GM12878 (cell line): ENCODE measurements at regions not wholly inside any gene's neighbourhood (a gene's known extent, or its start where the extent isn't known, plus 50 kb on each side); places are given as distances from the start of the nearest gene placed in this dataset.

Experiments used
- ATAC-seq: fragments of 200-7000 bp; cut with Tn5 transposase; 3 replicates; pipeline ENCODE4 v1.9.1; 2020; ENCODE audit warnings: mild to moderate bottlenecking, moderate library complexity
- BruUV-seq: library from RNA; stranded (reverse); fragments of 400-500 nt; replicated peaks from 2 replicates; lab custom pipeline; 2021; lab: Mats Ljungman, UMichigan
- CTCF ChIA-PET: fragments of 300-600 bp; sonication (Branson Sonifier 250); formaldehyde crosslinking; extraction: SDS; loops from one replicate; lab custom pipeline; 2021; ENCODE audit warnings: inconsistent platforms; lab: Yijun Ruan, JAX
- POLR2A ChIA-PET: fragments of 350-600 bp; formaldehyde crosslinking; extraction: SDS; loops from one replicate; lab custom pipeline; 2021; ENCODE audit warnings: inconsistent platforms; lab: Charles Lee
- RAD21 ChIA-PET: fragments of 300-600 bp; sonication (Branson Sonifier 250); formaldehyde crosslinking; loops from one replicate; lab custom pipeline; 2023; ENCODE audit warnings: antibody characterized with exemption; ENCODE audit not compliant: unreplicated experiment; lab: Charles Lee
- SMC1A ChIA-PET: fragments of 300-600 bp; sonication (Branson Sonifier 250); formaldehyde crosslinking; loops from one replicate; lab custom pipeline; 2023; ENCODE audit not compliant: unreplicated experiment, uncharacterized antibody; lab: Charles Lee
- DNase-seq: peaks from one replicate; pipeline ENCODE4 v3.0.0-alpha.2; 2011; ENCODE audit warnings: low read depth, low spot score
- FAIRE-seq: peaks from 3 replicates; lab custom pipeline; 2011; peaks lifted over from hg19 to GRCh38; lab: Jason Lieb, UNC
- H2AFZ ChIP-seq: 2 replicates; pipeline ENCODE4 v1.6.0; 2011; ENCODE audit warnings: low read depth, low read length, control low read depth; ENCODE audit not compliant: control insufficient read depth
- H3K27ac ChIP-seq: 2 replicates; pipeline ENCODE4 v1.5.1; 2011; ENCODE audit warnings: control low read depth; ENCODE audit not compliant: control insufficient read depth, insufficient read depth
- H3K27me3 ChIP-seq, 2 experiments: replicated peaks in 1 of 2; 2 replicates each; pipeline versions ENCODE4 v1.6.0 to v1.6.1; 2011; ENCODE audit warnings: low read length in 1 of 2; ENCODE audit not compliant: control insufficient read depth in 2 of 2, insufficient read depth in 2 of 2
- H3K36me3 ChIP-seq, 2 experiments: 2 replicates each; pipeline ENCODE4 v1.5.1; 2011; ENCODE audit warnings: low read length in 1 of 2; ENCODE audit not compliant: control insufficient read depth in 2 of 2, insufficient read depth in 2 of 2
- H3K4me1 ChIP-seq: 2 replicates; pipeline ENCODE4 v1.6.1; 2011; ENCODE audit warnings: mild to moderate bottlenecking, low read length, moderate library complexity, mixed read lengths; ENCODE audit not compliant: control insufficient read depth, insufficient read depth
- H3K4me2 ChIP-seq: 2 replicates; pipeline ENCODE4 v1.6.0; 2011; ENCODE audit warnings: control low read depth; ENCODE audit not compliant: control insufficient read depth, insufficient read depth
- H3K4me3 ChIP-seq: fragments of 200-600 bp; sonication (generic); 2 replicates; pipeline ENCODE4 v1.5.1; 2016
- H3K79me2 ChIP-seq: 2 replicates; pipeline ENCODE4 v1.6.0; 2011; ENCODE audit warnings: low read length; ENCODE audit not compliant: control insufficient read depth, insufficient read depth
- H3K9ac ChIP-seq: 2 replicates; pipeline ENCODE4 v1.8.0; 2011; ENCODE audit warnings: low read length, control low read depth, mixed read lengths; ENCODE audit not compliant: control insufficient read depth, insufficient read depth
- H3K9me3 ChIP-seq: replicated peaks from 3 replicates; pipeline ENCODE4 v1.5.1; 2011; ENCODE audit warnings: mild to moderate bottlenecking, low read length; ENCODE audit not compliant: control insufficient read depth, insufficient read depth
- H4K20me1 ChIP-seq: 2 replicates; pipeline ENCODE4 v1.6.0; 2011; ENCODE audit not compliant: control insufficient read depth, insufficient read depth
- CEBPB ChIP-seq, 2 experiments: fragments of 150-350 bp in 1 of 2; IDR thresholded peaks; 2 replicates each; pipeline ENCODE4 v1.6.1; 2012 to 2014; ENCODE audit warnings: low read depth in 2 of 2, low read length in 2 of 2, borderline replicate concordance in 1 of 2, inconsistent platforms in 1 of 2
- EED ChIP-seq: sonication (generic); IDR thresholded peaks from 2 replicates; pipeline ENCODE4 v1.6.1; 2016; ENCODE audit warnings: antibody characterized with exemption, low read depth
- HDAC2 ChIP-seq: fragments of 200-600 bp; sonication (generic); IDR thresholded peaks from 2 replicates; pipeline ENCODE4 v1.6.1; 2017
- NR2C2 ChIP-seq: IDR thresholded peaks from 2 replicates; pipeline ENCODE4 v1.6.1; 2011; ENCODE audit warnings: borderline replicate concordance, low read depth; ENCODE audit not compliant: control insufficient read depth, insufficient read length
- PAX8 ChIP-seq: fragments of 450-650 bp; IDR thresholded peaks from 2 replicates; pipeline ENCODE4 v1.6.1; 2017; ENCODE audit warnings: mild to moderate bottlenecking, moderate library complexity
- SMAD5 ChIP-seq: IDR thresholded peaks from 2 replicates; pipeline ENCODE4 v1.6.1; 2016; ENCODE audit warnings: antibody characterized with exemption, low read depth
- ZNF217 ChIP-seq: fragments of 450-650 bp; IDR thresholded peaks from 2 replicates; pipeline ENCODE4 v1.6.1; 2017; ENCODE audit warnings: antibody characterized with exemption, mild to moderate bottlenecking
- ZNF274 ChIP-seq: IDR thresholded peaks from one replicate; pipeline ENCODE4 v1.8.0; 2011; ENCODE audit not compliant: insufficient read length, insufficient read depth
- ZZZ3 ChIP-seq: IDR thresholded peaks from 2 replicates; pipeline ENCODE4 v1.6.1; 2011; ENCODE audit warnings: low read depth; ENCODE audit not compliant: control insufficient read depth, insufficient read length
- WGBS: methylation state at CpG from one replicate; pipeline ENCODE4 v1.1.6; 2016; ENCODE audit warnings: low lambda C conversion rate; ENCODE audit not compliant: insufficient replicate concordance, insufficient coverage; ENCODE audit errors: missing lambda C conversion rate; 5-methylcytosine and 5-hydroxymethylcytosine counted together
- in situ Hi-C: fragments of 300-500 bp; cut with MboI; formaldehyde crosslinking; loops from 9 replicates; pipeline ENCODE4 v1.14.3; 2018; ENCODE audit warnings: mixed read lengths
- intact Hi-C: fragments of 100-400 bp; cut with micrococcal nuclease; formaldehyde crosslinking; loops from one replicate; pipeline ENCODE4 v1.14.2; 2022; ENCODE audit not compliant: unreplicated experiment
- TF ChIP-seq, protein P1 (sequence below): fragments of 450-650 bp; IDR thresholded peaks from 2 replicates; pipeline ENCODE4 v1.6.1; 2016; ENCODE audit warnings: mild to moderate bottlenecking

- no peak overlapping the region for H3K4me3 ChIP-seq
- no peak overlapping the region for H3K27ac ChIP-seq
- no TSS peak for BruUV-seq
- no peak overlapping the region for H2AFZ ChIP-seq
- WGBS = 0% methylated on average over 3 of the region's 3 CpGs
- in situ Hi-C loops (no loop called here), intact Hi-C loops (no loop called here)
- ChIA-PET POLR2A (no interaction called here), RAD21 (no interaction called here), CTCF (no interaction called here), SMC1A (no interaction called here)
- no peaks in the 10 kb centered on the region for H3K27me3 ChIP-seq
- no peaks in the 10 kb centered on the region for H3K4me1 ChIP-seq
- H3K79me2 ChIP-seq = no peaks in the 10 kb centered on the region
- no peaks in the 10 kb centered on the region for H3K9me3 ChIP-seq
- no peaks in the 10 kb centered on the region for H3K36me3 ChIP-seq
- H3K4me2 ChIP-seq = no peak overlapping the region
- FAIRE-seq (no peak), DNase-seq (no peak), ATAC-seq (no peak)
- TF ChIP-seq EED (no peak), SMAD5 (no peak), HDAC2 (no peak), ZNF274 (no peak), PAX8 (no peak), CEBPB (IDR thresholded peaks at IDR 0.05; ENCODE audit: borderline replicate concordance in 1 of 2, low read depth in 2 of 2, low read length in 2 of 2) (no peak), ZNF217 (no peak), NR2C2 (no peak), ZZZ3 (no peak)
- TF ChIP-seq, protein P1, sequence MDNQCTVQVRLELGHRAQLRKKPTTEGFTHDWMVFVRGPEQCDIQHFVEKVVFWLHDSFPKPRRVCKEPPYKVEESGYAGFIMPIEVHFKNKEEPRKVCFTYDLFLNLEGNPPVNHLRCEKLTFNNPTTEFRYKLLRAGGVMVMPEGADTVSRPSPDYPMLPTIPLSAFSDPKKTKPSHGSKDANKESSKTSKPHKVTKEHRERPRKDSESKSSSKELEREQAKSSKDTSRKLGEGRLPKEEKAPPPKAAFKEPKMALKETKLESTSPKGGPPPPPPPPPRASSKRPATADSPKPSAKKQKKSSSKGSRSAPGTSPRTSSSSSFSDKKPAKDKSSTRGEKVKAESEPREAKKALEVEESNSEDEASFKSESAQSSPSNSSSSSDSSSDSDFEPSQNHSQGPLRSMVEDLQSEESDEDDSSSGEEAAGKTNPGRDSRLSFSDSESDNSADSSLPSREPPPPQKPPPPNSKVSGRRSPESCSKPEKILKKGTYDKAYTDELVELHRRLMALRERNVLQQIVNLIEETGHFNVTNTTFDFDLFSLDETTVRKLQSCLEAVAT = no peak
- no peaks in the 10 kb centered on the region for H4K20me1 ChIP-seq
- no peak overlapping the region for H3K9ac ChIP-seq
These were observed 718.6 kb downstream of the SORCS3 start for GRCh38 chr10:105359708-105360107.
